GM12878 (cell line): ENCODE measurements at regions not wholly inside any gene's neighbourhood (a gene's known extent, or its start where the extent isn't known, plus 50 kb on each side); places are given as distances from the start of the nearest gene placed in this dataset.
A peak's percentile ranks its signal among the peaks of the same experiment; 100 is the strongest.

ENCODE experiments used
- ASH2L ChIP-seq: fragments of 300-600, 200-600 bp; sonication (generic); IDR thresholded peaks from 2 replicates; pipeline ENCODE4 v1.6.1; 2017; ENCODE audit warnings: low read depth, mild to moderate bottlenecking, borderline replicate concordance
- BHLHE40 ChIP-seq, 2 experiments: fragments of 450-650 bp in 1 of 2; IDR thresholded peaks; 2 replicates each; pipeline ENCODE4 v1.6.1; 2011 to 2017; ENCODE audit warnings: low read depth in 2 of 2, borderline replicate concordance in 1 of 2, improper control_type of control experiment in 1 of 2, low read length in 1 of 2, mild to moderate bottlenecking in 1 of 2
- CBX5 ChIP-seq: sonication (generic); IDR thresholded peaks from 2 replicates; pipeline ENCODE4 v1.6.1; 2016; ENCODE audit warnings: low read depth, moderate library complexity, mild to moderate bottlenecking, inconsistent platforms
- CEBPZ ChIP-seq: fragments of 150-350 bp; IDR thresholded peaks from 2 replicates; pipeline ENCODE4 v1.6.1; 2016; ENCODE audit warnings: low read depth, low read length
- CHD4 ChIP-seq: fragments of 200-600 bp; sonication (generic); IDR thresholded peaks from 2 replicates; pipeline ENCODE4 v1.6.1; 2016; ENCODE audit warnings: mild to moderate bottlenecking
- EGR1 ChIP-seq, 2 experiments: IDR thresholded peaks; 1 replicate in 1 of 2; 2 replicates in 1 of 2; pipeline ENCODE4 v1.6.1; 2011 to 2012; ENCODE audit warnings: low read depth in 2 of 2, low read length in 2 of 2, borderline replicate concordance in 1 of 2, mild to moderate bottlenecking in 1 of 2, moderate library complexity in 1 of 2
- GATAD2B ChIP-seq: fragments of 450-650 bp; conservative IDR thresholded peaks from 2 replicates; pipeline ENCODE4 v1.6.1; 2017; ENCODE audit warnings: low read depth, mild to moderate bottlenecking, moderate library complexity
- HSF1 ChIP-seq: fragments of 150-350 bp; IDR thresholded peaks from 2 replicates; pipeline ENCODE4 v1.6.1; 2014; ENCODE audit warnings: mild to moderate bottlenecking, low read depth, low read length
- IRF3 ChIP-seq: fragments of 450-650 bp; IDR thresholded peaks from 2 replicates; pipeline ENCODE4 v1.6.1; 2014; ENCODE audit warnings: mild to moderate bottlenecking
- JUNB ChIP-seq: IDR thresholded peaks from 2 replicates; pipeline ENCODE4 v1.6.1; 2016; ENCODE audit warnings: antibody characterized with exemption, mild to moderate bottlenecking
- KLF5 ChIP-seq: fragments of 450-650 bp; IDR thresholded peaks from 2 replicates; pipeline ENCODE4 v1.6.1; 2014; ENCODE audit warnings: mild to moderate bottlenecking; ENCODE audit not compliant: partially characterized antibody
- NBN ChIP-seq: fragments of 450-650 bp; IDR thresholded peaks from 2 replicates; pipeline ENCODE4 v1.6.1; 2016
- PAX8 ChIP-seq: fragments of 450-650 bp; IDR thresholded peaks from 2 replicates; pipeline ENCODE4 v1.6.1; 2017; ENCODE audit warnings: mild to moderate bottlenecking, moderate library complexity
- PRDM15 ChIP-seq: fragments of 450-650 bp; formaldehyde crosslinking; IDR thresholded peaks from 2 replicates; pipeline ENCODE4 v1.4.0; 2020; ENCODE audit warnings: mild to moderate bottlenecking, moderate library complexity
- SKIL ChIP-seq: fragments of 450-650 bp; IDR thresholded peaks from 2 replicates; pipeline ENCODE4 v1.6.1; 2017; ENCODE audit warnings: mild to moderate bottlenecking, low read depth, inconsistent platforms; ENCODE audit not compliant: poor library complexity, severe bottlenecking
- SP1 ChIP-seq: IDR thresholded peaks from one replicate; pipeline ENCODE4 v1.6.1; 2011; ENCODE audit warnings: low read depth, low read length
- SREBF1 ChIP-seq: IDR thresholded peaks from 2 replicates; pipeline ENCODE4 v1.6.1; 2012; ENCODE audit warnings: mild to moderate bottlenecking, low read length
- ZNF274 ChIP-seq: IDR thresholded peaks from one replicate; pipeline ENCODE4 v1.8.0; 2011; ENCODE audit not compliant: insufficient read length, insufficient read depth
- ZZZ3 ChIP-seq: IDR thresholded peaks from 2 replicates; pipeline ENCODE4 v1.6.1; 2011; ENCODE audit warnings: low read depth; ENCODE audit not compliant: control insufficient read depth, insufficient read length

- TF ChIP-seq SKIL (peak; percentile 60), CEBPZ (no peak), KLF5 (no peak), PRDM15 (no peak), IRF3 (no peak), CHD4 (no peak), SP1 (no peak), NBN (no peak), BHLHE40 (IDR thresholded peaks at IDR 0.05; ENCODE audit: borderline replicate concordance in 1 of 2, low read depth in 2 of 2, low read length in 1 of 2) (no peak), GATAD2B (no peak), ZNF274 (no peak), EGR1 (IDR thresholded peaks at IDR 0.05; ENCODE audit: borderline replicate concordance in 1 of 2, low read depth in 2 of 2, low read length in 2 of 2) (no peak), ZZZ3 (no peak), CBX5 (peak; percentile 82), HSF1 (no peak), JUNB (no peak), SREBF1 (no peak), ASH2L (no peak), PAX8 (no peak)
Measured at GRCh38 chr5:89353837-89354551, 471.0 kb upstream of the MEF2C start (continued).
